Activated B cell treated with CpG ODN at 0.5 μM for 24 hours (primary cell): ENCODE measurements at regions not wholly inside any gene's neighbourhood (a gene's known extent, or its start where the extent isn't known, plus 50 kb on each side); places are given as distances from the start of the nearest gene placed in this dataset.

ENCODE experiments used
- ATAC-seq: fragments of 200-7000 bp; cut with Tn5 transposase; one replicate; pipeline ENCODE4 v1.10.0; 2021; ENCODE audit warnings: low read depth, mild to moderate bottlenecking, moderate library complexity
- CTCF ChIA-PET: fragments of 350-600 bp; sonication (Branson Sonifier 250); formaldehyde crosslinking; loops from one replicate; lab custom pipeline; 2021; ENCODE audit warnings: antibody characterized with exemption; lab: Charles Lee
- POLR2A ChIA-PET: fragments of 350-600 bp; sonication (Branson Sonifier 250); formaldehyde crosslinking; loops from one replicate; lab custom pipeline; 2021; ENCODE audit warnings: antibody characterized with exemption; lab: Charles Lee
- DNase-seq: peaks from one replicate; pipeline ENCODE4 v3.0.0; 2022
- H3K27ac Mint-ChIP-seq: one replicate; pipeline ENCODE4 v1.8.0; 2020; ENCODE audit warnings: mixed read lengths
- H3K27me3 Mint-ChIP-seq: one replicate; pipeline ENCODE4 v1.8.0; 2021; ENCODE audit warnings: mixed read lengths
- H3K36me3 Mint-ChIP-seq: one replicate; pipeline ENCODE4 v1.8.0; 2021; ENCODE audit warnings: low read depth, mixed read lengths
- H3K4me1 Mint-ChIP-seq: one replicate; pipeline ENCODE4 v1.8.0; 2021; ENCODE audit warnings: mixed read lengths
- H3K4me3 Mint-ChIP-seq: one replicate; pipeline ENCODE4 v1.8.0; 2020; ENCODE audit warnings: mild to moderate bottlenecking, mixed read lengths
- H3K9me3 Mint-ChIP-seq: one replicate; pipeline ENCODE4 v1.8.0; 2020; ENCODE audit warnings: mixed read lengths
- CTCF ChIP-seq: fragments of 200-600 bp; IDR thresholded peaks from one replicate; pipeline ENCODE4 v1.8.0; 2022; ENCODE audit warnings: antibody characterized with exemption, mild to moderate bottlenecking
- intact Hi-C: fragments of 100-400 bp; cut with micrococcal nuclease; formaldehyde crosslinking; loops from one replicate; pipeline ENCODE4 v1.15.1; 2024

GRCh38 chr4:175450446-175450845 is 361.6 kb downstream of the GPM6A start:
- no peak for TF ChIP-seq CTCF
- DNase-seq, result no peak
- intact Hi-C loops, result no loop called here
- POLR2A ChIA-PET, result no interaction called here
- H3K36me3 Mint-ChIP-seq, result no peaks in the 10 kb centered on the region
- H3K4me1 Mint-ChIP-seq, result no peaks in the 10 kb centered on the region
- H3K27ac Mint-ChIP-seq, result no peak overlapping the region
- CTCF ChIA-PET, result no interaction called here
- no peaks in the 10 kb centered on the region for H3K27me3 Mint-ChIP-seq
- no peak for ATAC-seq
- H3K9me3 Mint-ChIP-seq, result no peaks in the 10 kb centered on the region
- H3K4me3 Mint-ChIP-seq, result no peak overlapping the region

GRCh38 chr4:175451238-175451965 is 360.7 kb downstream of the GPM6A start:
- POLR2A ChIA-PET, result no interaction called here
- CTCF ChIA-PET, result no interaction called here
- H3K36me3 Mint-ChIP-seq, result no peaks in the 10 kb centered on the region
- no peak overlapping the region for H3K4me3 Mint-ChIP-seq
- peaks cover 2% of the 10 kb centered on the region for H3K9me3 Mint-ChIP-seq
- no peaks in the 10 kb centered on the region for H3K4me1 Mint-ChIP-seq
- no peak overlapping the region for H3K27ac Mint-ChIP-seq
- ATAC-seq, result no peak
- no peak for DNase-seq
- intact Hi-C loops, result no loop called here
- H3K27me3 Mint-ChIP-seq, result no peaks in the 10 kb centered on the region
- no peak for TF ChIP-seq CTCF

- no peak overlapping the region for H3K4me3 Mint-ChIP-seq
- no peak for TF ChIP-seq CTCF
- intact Hi-C loops, result no loop called here
- no peaks in the 10 kb centered on the region for H3K27me3 Mint-ChIP-seq
- ChIA-PET CTCF (no interaction called here), POLR2A (no interaction called here)
- H3K27ac Mint-ChIP-seq, result no peak overlapping the region
- no peak for DNase-seq
- H3K9me3 Mint-ChIP-seq, result peaks cover 2% of the 10 kb centered on the region
- H3K36me3 Mint-ChIP-seq, result no peaks in the 10 kb centered on the region
- H3K4me1 Mint-ChIP-seq, result no peaks in the 10 kb centered on the region
- ATAC-seq, result no peak
These were observed 358.6 kb downstream of the GPM6A start for GRCh38 chr4:175453456-175453855.

GRCh38 chr4:175456131-175456530 is 355.9 kb downstream of the GPM6A start:
- Mint-ChIP-seq H3K4me3 (no peak overlapping the region), H3K27ac (no peak overlapping the region), H3K9me3 (peaks cover 2% of the 10 kb centered on the region), H3K36me3 (no peaks in the 10 kb centered on the region), H3K27me3 (no peaks in the 10 kb centered on the region), H3K4me1 (peaks cover 12% of the 10 kb centered on the region)
- DNase-seq (no peak), ATAC-seq (no peak)
- POLR2A ChIA-PET, result no interaction called here
- CTCF ChIA-PET, result no interaction called here
- TF ChIP-seq CTCF, result no peak
- intact Hi-C loops, result no loop called here

- POLR2A ChIA-PET, result no interaction called here
- H3K36me3 Mint-ChIP-seq, result no peaks in the 10 kb centered on the region
- ATAC-seq, result no peak
These were observed 354.1 kb downstream of the GPM6A start for GRCh38 chr4:175457956-175458355.

More at GRCh38 chr4:175457956-175458355, 354.1 kb downstream of the GPM6A start:
- H3K27ac Mint-ChIP-seq, result no peak overlapping the region
- no peak for TF ChIP-seq CTCF
- intact Hi-C loops, result no loop called here
- H3K4me3 Mint-ChIP-seq, result no peak overlapping the region
- no peak for DNase-seq
- peaks cover 12% of the 10 kb centered on the region for H3K4me1 Mint-ChIP-seq
- CTCF ChIA-PET, result no interaction called here
- peaks cover 2% of the 10 kb centered on the region for H3K9me3 Mint-ChIP-seq
- H3K27me3 Mint-ChIP-seq, result no peaks in the 10 kb centered on the region
